Testis (tissue), 2 donors: ENCODE measurements at regions not wholly inside any gene's neighbourhood (a gene's known extent, or its start where the extent isn't known, plus 50 kb on each side); places are given as distances from the start of the nearest gene placed in this dataset.
"Not testable (repeated sequence)": the region's sequence is repeated elsewhere in the genome, so short reads cannot be mapped to it uniquely, and the experiment has no call there.

Experiments
- DNase-seq: peaks from one replicate; pipeline ENCODE4 v3.0.0-alpha.2; 2019
- H3K27ac ChIP-seq, 2 donors: fragments of 200-600 bp; sonication (generic); one replicate each; pipeline ENCODE4 v1.5.1; 2019
- H3K27me3 ChIP-seq: fragments of 200-600 bp; sonication (generic); one replicate; pipeline ENCODE4 v1.5.1; 2019
- H3K36me3 ChIP-seq: fragments of 200-600 bp; sonication (generic); one replicate; pipeline ENCODE4 v1.5.1; 2017; ENCODE audit warnings: low read depth; ENCODE audit errors: missing control alignments
- H3K4me1 ChIP-seq: fragments of 200-600 bp; sonication (generic); one replicate; pipeline ENCODE4 v1.5.1; 2019
- H3K4me3 ChIP-seq, 2 donors: fragments of 200-600 bp; sonication (generic); one replicate each; pipeline ENCODE4 v1.5.1; 2017 to 2019
- H3K9me3 ChIP-seq: fragments of 200-600 bp; sonication (generic); one replicate; pipeline ENCODE4 v1.5.1; 2017
- POLR2A ChIP-seq: fragments of 450-650 bp; IDR thresholded peaks from one replicate; pipeline ENCODE4 v1.6.1; 2017; ENCODE audit warnings: antibody characterized with exemption, mild to moderate bottlenecking, moderate library complexity
- WGBS, 2 donors: methylation state at CpG; one replicate each; pipeline ENCODE4 v1.1.5; 2018; 5-methylcytosine and 5-hydroxymethylcytosine counted together
- intact Hi-C: fragments of 100-400 bp; cut with DNase I; formaldehyde crosslinking; loops from one replicate; pipeline ENCODE4 v1.15.1; 2023; ENCODE audit warnings: low total_unique reads
- TF ChIP-seq, protein P1 (sequence below), 3 experiments: fragments of 450-650 bp in 2 of 3; fragments of 200-600 bp in 1 of 3; sonication (generic) in 1 of 3; IDR thresholded peaks; one replicate each; pipeline ENCODE4 v1.5.1; 2016 to 2019; ENCODE audit warnings: antibody characterized with exemption in 3 of 3, mild to moderate bottlenecking in 2 of 3, moderate library complexity in 1 of 3

DNA sequence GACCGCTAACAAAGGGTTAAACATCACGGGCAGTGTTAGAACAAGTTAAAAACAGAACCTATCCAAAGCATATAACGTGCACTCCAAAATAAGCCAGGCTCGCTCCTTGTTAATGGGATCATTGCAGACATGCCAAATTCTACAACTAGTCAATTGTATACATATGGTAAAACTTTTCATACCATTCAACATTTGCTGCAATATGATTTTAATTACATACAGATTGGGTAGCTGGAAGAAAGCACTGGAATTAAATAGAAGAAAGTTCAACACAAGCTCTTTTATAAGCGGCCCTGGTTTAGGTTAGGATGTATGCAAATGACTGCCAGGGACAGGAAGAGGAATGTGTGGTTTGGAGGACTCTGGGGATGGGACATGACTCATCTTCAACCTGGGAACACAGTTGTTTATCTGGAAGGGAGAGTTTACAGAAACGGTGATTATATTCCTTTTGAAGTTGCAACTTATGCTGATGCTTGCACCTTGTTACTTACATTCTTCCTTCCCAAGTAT, 62.5 kb upstream of the TIAM2 start:
- Histone ChIP-seq H3K36me3 (no peaks in the 10 kb centered on the region), H3K9me3 (no peaks in the 10 kb centered on the region), H3K27me3 (no peaks in the 10 kb centered on the region), H3K4me1 (no peaks in the 10 kb centered on the region), H3K4me3 (no peak overlapping the region), H3K27ac (no peak overlapping the region)
- intact Hi-C loops = no loop called here
- no peak for DNase-seq
- WGBS, 2 donors = 66 to 74% methylated on average over 6 of the region's 6 CpGs
- TF ChIP-seq POLR2A = no peak
- TF ChIP-seq, protein P1, sequence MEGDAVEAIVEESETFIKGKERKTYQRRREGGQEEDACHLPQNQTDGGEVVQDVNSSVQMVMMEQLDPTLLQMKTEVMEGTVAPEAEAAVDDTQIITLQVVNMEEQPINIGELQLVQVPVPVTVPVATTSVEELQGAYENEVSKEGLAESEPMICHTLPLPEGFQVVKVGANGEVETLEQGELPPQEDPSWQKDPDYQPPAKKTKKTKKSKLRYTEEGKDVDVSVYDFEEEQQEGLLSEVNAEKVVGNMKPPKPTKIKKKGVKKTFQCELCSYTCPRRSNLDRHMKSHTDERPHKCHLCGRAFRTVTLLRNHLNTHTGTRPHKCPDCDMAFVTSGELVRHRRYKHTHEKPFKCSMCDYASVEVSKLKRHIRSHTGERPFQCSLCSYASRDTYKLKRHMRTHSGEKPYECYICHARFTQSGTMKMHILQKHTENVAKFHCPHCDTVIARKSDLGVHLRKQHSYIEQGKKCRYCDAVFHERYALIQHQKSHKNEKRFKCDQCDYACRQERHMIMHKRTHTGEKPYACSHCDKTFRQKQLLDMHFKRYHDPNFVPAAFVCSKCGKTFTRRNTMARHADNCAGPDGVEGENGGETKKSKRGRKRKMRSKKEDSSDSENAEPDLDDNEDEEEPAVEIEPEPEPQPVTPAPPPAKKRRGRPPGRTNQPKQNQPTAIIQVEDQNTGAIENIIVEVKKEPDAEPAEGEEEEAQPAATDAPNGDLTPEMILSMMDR (IDR thresholded peaks at IDR 0.05) = no peak

DNA sequence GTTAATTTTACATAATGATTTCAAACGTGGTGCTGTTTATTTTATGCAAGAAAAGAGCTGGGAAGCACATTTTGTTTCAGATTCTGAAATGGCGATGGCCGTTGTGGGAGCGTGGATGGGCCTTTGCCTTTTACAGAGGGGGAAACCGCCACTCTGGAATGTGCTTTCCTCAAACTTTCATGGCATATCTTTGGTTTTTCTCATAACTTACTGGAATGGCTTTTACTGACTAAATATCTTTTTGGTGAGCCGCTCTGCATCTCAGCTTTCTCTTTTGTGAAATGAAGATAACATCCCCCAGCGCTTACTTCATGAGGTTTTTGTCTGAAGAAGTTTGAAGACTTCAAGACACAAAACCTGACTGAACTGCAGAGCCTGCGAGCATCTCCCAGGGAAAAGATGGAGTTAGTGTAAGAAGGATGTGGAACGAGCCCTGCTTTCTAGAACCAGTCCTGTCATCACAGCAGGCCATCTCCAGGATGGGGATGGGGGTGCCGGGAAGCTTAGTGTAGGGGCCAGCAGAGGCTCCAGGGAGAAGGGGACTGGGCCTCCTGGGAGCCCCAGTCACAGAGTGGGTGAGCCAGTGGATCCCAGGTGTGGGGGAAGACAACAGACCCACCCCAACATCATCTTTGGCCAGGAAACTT, 61.8 kb upstream of the TIAM2 start:
- Histone ChIP-seq H3K4me1 (no peaks in the 10 kb centered on the region), H3K27me3 (no peaks in the 10 kb centered on the region), H3K4me3 (no peak overlapping the region), H3K36me3 (no peaks in the 10 kb centered on the region), H3K9me3 (no peaks in the 10 kb centered on the region), H3K27ac (no peak overlapping the region)
- no peak for DNase-seq
- intact Hi-C loops = no loop called here
- 84 to 94% methylated on average over 10 of the region's 10 CpGs for WGBS, 2 donors
- TF ChIP-seq, protein P1 (IDR thresholded peaks at IDR 0.05) = no peak
- TF ChIP-seq POLR2A = no peak

DNA sequence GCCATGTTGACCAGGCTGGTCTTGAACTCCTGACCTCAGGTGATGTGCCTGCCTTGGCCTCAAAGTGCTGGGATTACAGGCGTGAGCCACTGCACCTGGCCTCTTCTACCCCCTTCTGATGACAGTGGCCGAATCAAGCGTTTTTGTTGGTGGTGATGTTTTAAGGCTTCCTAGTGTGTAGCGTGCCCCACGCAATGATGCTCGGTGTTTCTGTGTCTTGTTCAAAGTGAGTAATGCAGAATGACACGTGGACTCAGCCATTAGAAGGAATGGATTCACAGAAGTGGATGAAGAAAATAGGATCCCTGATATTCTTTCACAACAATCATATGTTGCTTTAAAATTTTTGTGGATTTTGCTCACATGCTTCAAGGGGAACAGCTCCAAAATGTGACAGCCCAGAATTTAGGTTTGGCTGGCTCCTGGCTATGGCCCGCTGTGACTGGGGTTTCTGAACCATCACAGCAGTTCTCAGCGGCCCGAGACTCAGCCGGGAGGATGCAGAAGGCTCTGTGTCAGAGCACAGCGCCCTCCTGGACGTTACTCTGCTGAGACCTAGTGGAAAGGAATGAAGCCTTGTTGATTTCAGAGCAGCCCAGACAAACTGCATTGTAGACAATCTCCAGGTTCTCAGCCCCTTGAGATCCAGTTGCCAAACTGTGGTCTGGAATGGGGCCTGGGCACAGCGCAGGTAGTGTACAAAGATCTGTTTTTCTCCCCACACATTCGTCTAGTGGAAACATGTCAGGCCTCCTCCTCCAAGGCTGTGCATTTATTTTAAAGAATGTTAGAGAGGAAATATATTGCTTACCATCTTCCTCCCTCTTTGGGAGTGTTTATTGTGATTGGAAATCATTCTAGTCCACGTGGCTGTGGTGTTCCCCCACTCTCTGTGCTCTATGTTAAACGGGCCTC, 57.6 kb upstream of the TIAM2 start:
- Histone ChIP-seq H3K4me3 (no peak overlapping the region), H3K27ac (no peak overlapping the region), H3K4me1 (no peaks in the 10 kb centered on the region), H3K27me3 (no peaks in the 10 kb centered on the region), H3K36me3 (no peaks in the 10 kb centered on the region), H3K9me3 (no peaks in the 10 kb centered on the region)
- no peak for TF ChIP-seq POLR2A
- TF ChIP-seq, protein P1 (IDR thresholded peaks at IDR 0.05) = no peak
- DNase-seq = no peak
- intact Hi-C loops = no loop called here
- 70 to 79% methylated on average over 16 to 17 of the region's 17 CpGs for WGBS, 2 donors

DNA sequence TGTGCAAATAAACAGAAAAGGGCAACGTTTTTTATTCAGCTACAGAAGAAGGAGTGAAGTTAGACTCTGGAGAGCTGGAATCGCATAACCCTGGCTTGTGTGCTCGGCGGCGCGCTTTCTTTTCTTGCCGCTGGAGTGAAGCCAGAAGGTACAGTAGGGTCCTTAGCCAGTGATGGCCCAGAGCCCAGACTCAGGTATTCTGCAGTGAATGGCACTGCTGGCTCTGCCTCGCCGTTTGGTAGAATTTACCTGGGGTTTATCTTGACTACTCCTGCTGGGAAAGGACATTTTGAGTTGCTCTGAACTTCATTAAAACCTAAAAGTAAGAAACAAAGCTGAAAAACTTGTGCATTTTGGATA, 56.9 kb upstream of the TIAM2 start:
- WGBS, 2 donors = 74 to 85% methylated on average over 9 of the region's 9 CpGs
- Histone ChIP-seq H3K36me3 (no peaks in the 10 kb centered on the region), H3K27me3 (no peaks in the 10 kb centered on the region), H3K4me3 (no peak overlapping the region), H3K4me1 (no peaks in the 10 kb centered on the region), H3K27ac (no peak overlapping the region), H3K9me3 (no peaks in the 10 kb centered on the region)
- no peak for DNase-seq
- TF ChIP-seq, protein P1 (IDR thresholded peaks at IDR 0.05) = no peak
- no peak for TF ChIP-seq POLR2A
- intact Hi-C loops = no loop called here

DNA sequence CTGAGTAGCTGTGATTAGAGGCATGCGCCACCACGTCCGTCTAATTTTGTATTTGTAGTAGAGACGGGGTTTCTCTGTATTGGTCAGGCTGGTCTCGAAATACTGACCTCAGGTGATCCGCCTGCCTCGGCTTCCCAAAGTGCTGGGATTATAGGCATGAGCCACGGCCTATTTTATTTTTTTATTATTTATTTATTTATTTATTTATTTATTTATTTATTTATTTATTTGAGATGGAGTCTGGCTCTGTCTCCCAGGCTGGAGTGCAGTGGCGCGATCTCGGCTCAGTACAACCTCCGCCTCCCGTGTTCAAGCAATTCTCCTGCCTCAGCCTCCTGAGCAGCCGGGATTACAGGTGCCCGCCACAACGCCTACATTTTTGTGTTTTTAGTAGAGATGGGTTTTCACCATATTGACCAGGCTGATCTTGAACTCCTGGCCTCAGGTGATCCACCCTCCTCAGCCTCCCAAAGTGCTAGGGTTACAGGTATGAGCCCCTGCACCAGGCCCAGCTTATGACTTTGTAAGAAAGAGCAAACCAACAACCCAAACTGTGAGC, 56.3 kb upstream of the TIAM2 start:
- DNase-seq, H3K9me3 ChIP-seq, H3K4me3 ChIP-seq, intact Hi-C loops, H3K27me3 ChIP-seq, H3K4me1 ChIP-seq, H3K36me3 ChIP-seq, H3K27ac ChIP-seq: not testable (repeated sequence)
- 99% methylated on average over 16 of the region's 16 CpGs for WGBS, 2 donors
